ENCODE measurements at regions not wholly inside any gene's neighbourhood (a gene's known extent, or its start where the extent isn't known, plus 50 kb on each side); places are given as distances from the start of the nearest gene placed in this dataset.

GRCh38 chr4:95606739-95607138, 58.0 kb upstream of the UNC5C start:
- TF ChIP-seq CTCF (IDR thresholded peaks at IDR 0.05) (no peak), POLR2A (IDR thresholded peaks at IDR 0.05) (no peak)

Data from thyroid gland (tissue), 4 donors.